ENCODE measurements at regions not wholly inside any gene's neighbourhood (a gene's known extent, or its start where the extent isn't known, plus 50 kb on each side); places are given as distances from the start of the nearest gene placed in this dataset.

DNA sequence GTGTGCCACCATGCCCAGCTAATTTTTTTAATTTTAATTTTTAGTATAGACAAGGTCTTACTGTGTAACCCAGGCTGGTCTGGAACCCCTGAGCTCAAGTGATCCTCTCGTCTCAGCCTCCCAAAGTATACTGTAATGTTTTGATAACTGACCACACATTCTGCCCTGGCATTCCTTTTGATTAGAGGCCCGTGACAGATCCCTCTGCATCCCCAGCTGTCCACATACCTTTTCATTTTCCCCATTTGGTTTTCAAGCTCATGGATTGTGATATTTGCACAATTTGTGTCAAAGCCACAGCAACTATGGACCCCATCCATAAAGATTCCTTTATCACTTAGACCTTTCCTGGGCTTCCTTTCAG is 116.8 kb upstream of the ATP1A1 start:
- WGBS, 2 donors: 64 to 66% methylated on average over 2 of the region's 2 CpGs
- peaks cover 0 to 8% (median 0%) of the 10 kb centered on the region in 9 donors for H3K4me1 ChIP-seq
- intact Hi-C loops (cut with DNase I): no loop called here
- H3K27me3 ChIP-seq: peaks cover 0 to under 1% (median 0%) of the 10 kb centered on the region in 7 donors
- H3K9me3 ChIP-seq: no peaks in the 10 kb centered on the region
- no peak for DNase-seq
- H3K27ac ChIP-seq: no peak overlapping the region
- no peaks in the 10 kb centered on the region for H3K36me3 ChIP-seq
- H3K4me3 ChIP-seq: no peak overlapping the region
- TF ChIP-seq, protein P1, sequence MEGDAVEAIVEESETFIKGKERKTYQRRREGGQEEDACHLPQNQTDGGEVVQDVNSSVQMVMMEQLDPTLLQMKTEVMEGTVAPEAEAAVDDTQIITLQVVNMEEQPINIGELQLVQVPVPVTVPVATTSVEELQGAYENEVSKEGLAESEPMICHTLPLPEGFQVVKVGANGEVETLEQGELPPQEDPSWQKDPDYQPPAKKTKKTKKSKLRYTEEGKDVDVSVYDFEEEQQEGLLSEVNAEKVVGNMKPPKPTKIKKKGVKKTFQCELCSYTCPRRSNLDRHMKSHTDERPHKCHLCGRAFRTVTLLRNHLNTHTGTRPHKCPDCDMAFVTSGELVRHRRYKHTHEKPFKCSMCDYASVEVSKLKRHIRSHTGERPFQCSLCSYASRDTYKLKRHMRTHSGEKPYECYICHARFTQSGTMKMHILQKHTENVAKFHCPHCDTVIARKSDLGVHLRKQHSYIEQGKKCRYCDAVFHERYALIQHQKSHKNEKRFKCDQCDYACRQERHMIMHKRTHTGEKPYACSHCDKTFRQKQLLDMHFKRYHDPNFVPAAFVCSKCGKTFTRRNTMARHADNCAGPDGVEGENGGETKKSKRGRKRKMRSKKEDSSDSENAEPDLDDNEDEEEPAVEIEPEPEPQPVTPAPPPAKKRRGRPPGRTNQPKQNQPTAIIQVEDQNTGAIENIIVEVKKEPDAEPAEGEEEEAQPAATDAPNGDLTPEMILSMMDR (IDR thresholded peaks at IDR 0.05): no peak
- no peak for ATAC-seq

DNA sequence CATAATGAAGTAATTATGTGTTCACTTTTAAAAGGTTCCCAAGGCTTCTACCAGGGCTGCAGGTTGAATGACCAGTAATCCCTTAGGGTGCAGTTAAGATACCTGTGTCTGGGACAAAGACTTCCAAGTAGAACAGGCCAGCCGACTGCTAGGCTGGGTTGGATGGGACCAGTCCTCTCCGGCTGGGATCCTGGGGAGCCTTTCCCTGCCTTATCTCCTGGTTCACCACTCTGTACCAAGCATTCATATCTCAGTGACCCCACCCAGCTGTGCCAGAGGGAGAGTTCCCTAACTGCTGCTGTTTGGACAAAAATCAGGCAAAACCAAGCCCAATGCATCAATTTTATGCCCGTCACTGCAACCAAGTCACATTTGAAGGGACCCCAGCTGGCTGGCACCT is 116.2 kb upstream of the ATP1A1 start:
- DNase-seq (no peak), ATAC-seq (no peak)
- intact Hi-C loops (cut with DNase I): no loop called here
- Histone ChIP-seq H3K27me3 (peaks cover 0 to 3% (median 0%) of the 10 kb centered on the region in 7 donors), H3K4me3 (no peak overlapping the region), H3K9me3 (no peaks in the 10 kb centered on the region), H3K27ac (no peak overlapping the region), H3K36me3 (no peaks in the 10 kb centered on the region), H3K4me1 (peaks cover 0 to 8% (median 0%) of the 10 kb centered on the region in 9 donors)
- WGBS, 2 donors: 76 to 91% methylated on average over 3 of the region's 3 CpGs
- TF ChIP-seq, protein P1 (IDR thresholded peaks at IDR 0.05): no peak

DNA sequence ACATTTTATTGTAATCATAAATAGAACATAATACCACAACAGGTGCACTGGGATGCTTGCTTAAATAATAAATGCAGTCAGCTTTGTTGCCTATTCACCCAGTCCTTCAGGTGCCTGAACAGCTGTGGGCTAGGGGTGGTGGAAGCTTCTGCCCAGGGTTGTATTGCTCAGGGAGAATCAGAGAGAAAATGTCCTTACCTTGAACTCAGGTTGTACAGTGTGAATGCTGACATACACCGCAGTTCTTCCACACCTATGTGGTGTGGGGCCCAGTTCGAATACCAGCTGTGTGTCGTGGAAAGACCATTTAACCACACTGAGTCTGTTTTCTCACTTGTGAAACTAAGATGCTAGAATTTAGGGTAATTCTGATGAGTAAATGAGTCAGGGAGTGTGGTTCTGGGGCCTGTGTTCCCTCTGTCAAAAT is 115.7 kb upstream of the ATP1A1 start:
- intact Hi-C loops (cut with DNase I): no loop called here
- Histone ChIP-seq H3K27ac (no peak overlapping the region), H3K4me1 (peaks cover 0 to 8% (median 0%) of the 10 kb centered on the region in 9 donors), H3K9me3 (no peaks in the 10 kb centered on the region), H3K27me3 (peaks cover 0 to 3% (median 0%) of the 10 kb centered on the region in 7 donors), H3K4me3 (no peak overlapping the region), H3K36me3 (no peaks in the 10 kb centered on the region)
- ATAC-seq (no peak), DNase-seq (no peak)
- 95 to 96% methylated on average over 3 of the region's 3 CpGs for WGBS, 2 donors
- TF ChIP-seq, protein P1 (IDR thresholded peaks at IDR 0.05): no peak

DNA sequence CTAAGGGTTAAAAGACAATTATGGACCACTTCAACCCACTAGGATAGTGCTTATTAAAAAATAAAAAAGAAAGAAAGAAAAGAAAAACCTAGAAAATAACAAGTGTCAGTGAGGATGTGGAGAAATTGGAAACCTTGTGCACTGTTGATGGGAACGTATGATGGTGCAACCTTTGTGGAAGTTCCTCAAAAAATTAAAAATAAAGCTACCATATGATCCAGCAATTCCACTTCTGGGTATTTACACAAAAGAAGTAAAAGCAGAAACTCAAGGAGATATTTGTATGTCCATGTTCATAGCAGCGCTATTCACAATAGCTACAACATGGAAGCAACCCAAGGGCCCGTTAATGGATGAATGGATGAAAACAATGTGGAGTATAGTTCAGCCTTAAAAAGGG is 115.2 kb upstream of the ATP1A1 start:
- TF ChIP-seq, protein P1 (IDR thresholded peaks at IDR 0.05): no peak
- 90 to 95% methylated on average over 3 of the region's 3 CpGs for WGBS, 2 donors
- no peaks in the 10 kb centered on the region for H3K36me3 ChIP-seq
- no peak overlapping the region for H3K27ac ChIP-seq
- H3K4me1 ChIP-seq: peaks cover 0 to 8% (median 0%) of the 10 kb centered on the region in 9 donors
- no peak for ATAC-seq
- intact Hi-C loops (cut with DNase I): no loop called here
- H3K4me3 ChIP-seq: no peak overlapping the region
- peaks cover 0 to 3% (median 0%) of the 10 kb centered on the region in 7 donors for H3K27me3 ChIP-seq
- DNase-seq: no peak
- no peaks in the 10 kb centered on the region for H3K9me3 ChIP-seq

All from heart right ventricle (tissue), 16 donors.